Spleen (tissue), 7 donors: ENCODE measurements at regions not wholly inside any gene's neighbourhood (a gene's known extent, or its start where the extent isn't known, plus 50 kb on each side); places are given as distances from the start of the nearest gene placed in this dataset.

Source experiments
- CTCF ChIP-seq, 11 experiments: fragments of 200-600 bp in 7 of 11; fragments of 450-650 bp in 4 of 11; sonication (generic) in 4 of 11; IDR thresholded peaks in 8 of 11; conservative IDR thresholded peaks in 3 of 11; 1 replicate in 7 of 11; 2 replicates in 4 of 11; pipeline versions ENCODE4 v1.4.0 to v1.8.0; 2016 to 2021; ENCODE audit warnings: antibody characterized with exemption in 11 of 11, inconsistent platforms in 4 of 11, mild to moderate bottlenecking in 1 of 11
- POLR2A ChIP-seq, 3 donors: fragments of 450-650 bp; IDR thresholded peaks; one replicate each; pipeline ENCODE4 v1.5.1; 2017; ENCODE audit warnings: antibody characterized with exemption in 3 of 3, mild to moderate bottlenecking in 1 of 3
- POLR2AphosphoS5 ChIP-seq, 3 donors: sonication (generic); formaldehyde crosslinking; IDR thresholded peaks; one replicate each; pipeline ENCODE4 v1.5.1; 2017; ENCODE audit warnings: antibody characterized with exemption in 3 of 3
- donor health status: DM: no; HTN: no; CAD: no; lungs with moderate emphysema.
- donor health status: DM: no; HTN: no; CAD: no.
- donor health status: DM: no; HTN: no; CAD: no.

- TF ChIP-seq CTCF (IDR thresholded peaks at IDR 0.05 in 8 of 11, conservative IDR thresholded peaks at IDR 0.05 in 3 of 11) (no peak), POLR2A (IDR thresholded peaks at IDR 0.05) (no peak), POLR2AphosphoS5 (IDR thresholded peaks at IDR 0.05) (no peak)
These were observed 124.7 kb upstream of the PWP1 start for GRCh38 chr12:107560899-107561285.
